ENCODE measurements at regions not wholly inside any gene's neighbourhood (a gene's known extent, or its start where the extent isn't known, plus 50 kb on each side); places are given as distances from the start of the nearest gene placed in this dataset.

DNA sequence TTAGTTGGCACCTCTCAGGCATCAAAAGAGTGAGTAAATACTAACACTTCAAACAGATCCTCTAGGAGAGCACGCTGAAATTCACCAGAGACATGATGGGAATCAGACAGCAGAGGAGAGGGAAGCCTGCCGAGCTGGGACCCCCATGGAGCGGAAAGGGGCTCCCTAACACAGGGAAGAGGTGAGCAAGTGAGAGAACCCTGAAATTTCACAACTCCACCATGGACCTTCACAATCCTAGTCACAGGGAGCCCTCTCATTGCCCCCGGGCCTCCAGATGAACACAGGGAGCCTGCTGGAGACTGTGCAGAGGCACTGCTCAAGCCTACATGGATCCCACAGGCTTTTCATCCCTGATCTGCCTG is 59.2 kb upstream of the ANTXRL start:
- no peak for DNase-seq (ENCODE audit: low read depth in 3 of 3, low spot score in 1 of 3)

DNA sequence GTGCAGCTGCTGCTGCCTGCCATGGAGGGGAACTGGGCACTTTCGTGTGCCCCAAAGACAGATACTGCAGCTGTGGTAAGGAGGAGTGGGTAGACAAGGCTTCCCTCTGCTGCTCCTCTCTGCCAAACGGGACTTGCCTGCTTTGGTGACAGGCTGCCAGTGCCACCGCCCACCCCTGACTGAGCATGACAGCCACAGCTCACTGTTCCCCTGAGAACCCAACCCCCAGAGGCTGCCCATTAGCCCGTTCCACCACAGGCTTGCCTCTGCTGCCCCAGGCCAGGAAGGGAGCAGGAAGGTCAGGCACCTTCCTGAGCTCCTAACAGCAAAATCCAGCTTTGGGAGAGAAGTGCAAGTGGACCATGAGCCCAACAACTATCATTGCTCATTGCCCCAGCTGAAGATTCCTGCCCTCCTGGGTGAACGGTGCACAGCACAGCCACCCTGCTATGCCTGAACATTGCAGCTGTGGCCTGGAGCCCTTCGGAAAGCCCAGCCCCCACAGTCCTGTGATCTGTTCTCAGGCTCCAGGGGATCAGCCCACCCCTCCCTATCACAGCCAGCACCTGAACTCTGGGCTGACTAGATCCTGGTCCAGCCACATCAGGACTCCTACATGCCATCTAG is 58.7 kb upstream of the ANTXRL start:
- no peak for DNase-seq (ENCODE audit: low read depth in 3 of 3, low spot score in 1 of 3)

DNA sequence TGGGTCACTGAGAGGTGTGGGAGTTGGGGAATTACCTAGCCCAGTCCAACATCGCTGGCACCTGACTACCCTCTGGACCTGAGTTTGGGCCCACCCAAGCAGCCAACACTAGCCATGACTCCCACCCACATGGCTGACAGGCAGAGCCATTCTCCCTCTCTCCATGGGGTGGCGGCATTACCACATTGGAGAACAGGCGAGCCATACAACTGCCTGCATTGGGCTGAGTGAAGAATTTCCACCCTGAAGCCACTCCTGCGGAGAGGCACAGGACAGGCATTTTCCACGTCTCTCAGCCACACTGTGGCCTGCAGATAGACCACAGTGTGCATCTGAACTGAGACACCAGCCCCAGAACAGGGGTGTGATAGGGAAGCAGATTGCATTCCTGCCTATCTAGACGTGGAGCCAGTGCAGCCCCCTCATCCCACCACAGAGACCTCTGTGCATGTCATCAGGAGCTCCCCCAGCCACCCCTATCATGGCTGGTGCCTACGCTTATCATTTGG is 58.2 kb upstream of the ANTXRL start:
- DNase-seq (ENCODE audit: low read depth in 3 of 3, low spot score in 1 of 3), result peak in 2 of 3 donors; percentile 17 to 41

DNA sequence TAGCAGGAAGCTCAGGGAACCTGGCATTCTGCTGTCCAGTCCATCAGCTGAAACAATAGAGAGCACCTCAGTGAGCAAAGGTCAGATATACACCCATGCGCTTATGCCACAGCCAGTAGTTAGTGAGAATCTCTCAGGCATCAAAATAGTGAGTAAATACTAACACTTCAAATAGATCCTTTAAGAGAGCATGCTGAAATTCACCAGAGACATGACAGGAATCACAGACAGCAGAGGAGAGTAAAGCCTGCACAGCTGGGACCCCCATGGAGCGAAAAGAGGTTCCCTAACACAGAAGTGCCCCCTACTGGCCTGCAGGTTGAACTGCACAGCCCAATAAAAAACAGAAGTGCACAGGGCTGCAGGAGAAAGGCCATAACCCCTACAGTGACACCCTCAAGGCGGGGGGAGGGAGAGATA is 57.6 kb upstream of the ANTXRL start:
- no peak for DNase-seq (ENCODE audit: low read depth in 3 of 3, low spot score in 1 of 3)

DNA sequence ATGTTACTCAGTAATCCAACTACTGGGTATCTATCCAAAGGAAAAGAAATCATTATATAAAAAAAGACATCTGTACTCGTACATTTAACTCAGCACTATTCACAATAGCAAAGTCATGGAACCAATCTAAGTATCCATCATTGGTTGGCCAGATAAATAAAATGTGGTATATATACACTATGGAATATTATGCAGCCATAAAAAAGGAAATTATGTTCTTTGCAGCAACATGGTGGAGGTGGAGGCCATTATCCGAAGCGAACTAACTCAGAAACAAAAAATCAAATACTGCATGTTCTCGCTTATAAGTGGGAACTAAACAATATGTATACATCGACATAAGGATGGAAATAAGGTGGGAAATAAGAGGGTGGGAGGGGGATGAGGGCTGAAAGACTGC is 56.2 kb upstream of the ANTXRL start:
- no peak for DNase-seq (ENCODE audit: low read depth in 3 of 3, low spot score in 1 of 3)

DNA sequence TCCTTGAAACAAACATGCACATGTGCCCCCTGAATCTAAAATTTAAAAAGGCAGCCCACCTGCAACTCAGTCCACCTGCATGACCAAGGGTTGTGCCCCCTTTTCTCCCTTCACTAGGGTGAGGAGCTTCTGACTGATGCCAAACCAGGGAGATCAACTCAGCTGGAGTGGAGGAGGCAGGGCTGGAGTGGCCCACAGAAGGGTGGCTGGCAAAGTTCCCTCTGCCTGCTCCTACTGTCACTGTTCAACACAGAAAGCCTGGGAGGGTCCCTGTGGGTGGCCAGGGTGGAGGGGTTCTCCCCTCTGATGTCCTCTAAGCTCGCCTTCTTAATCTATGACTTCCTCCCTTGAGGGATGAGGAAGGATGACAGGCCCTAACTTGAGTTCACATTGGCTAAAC is 55.7 kb upstream of the ANTXRL start:
- DNase-seq (ENCODE audit: low read depth in 3 of 3, low spot score in 1 of 3), result no peak

DNA sequence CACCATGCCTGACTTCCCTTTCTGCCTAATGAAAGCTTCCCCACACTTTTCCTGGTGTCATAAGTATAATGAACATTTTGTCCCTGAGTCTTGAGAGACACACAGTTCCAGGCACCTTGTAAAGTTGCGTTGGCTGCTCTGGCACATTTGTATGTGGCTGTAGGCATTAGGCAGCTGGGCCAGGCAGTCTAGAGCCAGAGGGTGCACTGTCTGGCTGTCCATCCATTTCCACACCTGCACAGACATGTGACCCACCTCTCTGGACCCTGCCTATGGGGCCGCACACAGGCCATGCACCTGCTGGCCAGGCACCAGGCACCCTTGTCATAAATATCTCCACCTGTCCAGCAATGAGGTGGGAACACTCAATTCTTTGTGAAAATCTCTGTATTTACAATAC is 54.7 kb upstream of the ANTXRL start:
- no peak for DNase-seq (ENCODE audit: low read depth in 3 of 3, low spot score in 1 of 3)

DNA sequence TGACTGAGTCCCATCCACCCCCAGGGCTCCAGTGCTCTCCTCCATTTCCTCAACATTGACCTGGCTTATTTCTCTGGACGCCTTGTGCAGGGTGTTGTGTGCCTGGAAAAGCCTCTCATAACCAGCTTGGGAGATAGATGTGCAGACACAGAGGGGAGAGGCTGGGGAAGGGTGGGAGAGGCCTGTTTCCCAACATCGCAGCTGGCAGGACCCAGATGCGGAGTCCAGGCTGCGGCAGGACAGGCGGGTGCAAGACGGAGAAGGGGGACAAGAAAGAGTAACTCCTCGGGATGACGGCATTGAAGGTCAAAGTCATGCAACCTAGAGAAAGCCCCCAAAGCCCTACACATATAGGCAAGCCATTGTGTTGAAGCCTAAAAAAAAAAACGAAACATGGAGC is 54.1 kb upstream of the ANTXRL start:
- no peak for DNase-seq (ENCODE audit: low read depth in 3 of 3, low spot score in 1 of 3)

DNA sequence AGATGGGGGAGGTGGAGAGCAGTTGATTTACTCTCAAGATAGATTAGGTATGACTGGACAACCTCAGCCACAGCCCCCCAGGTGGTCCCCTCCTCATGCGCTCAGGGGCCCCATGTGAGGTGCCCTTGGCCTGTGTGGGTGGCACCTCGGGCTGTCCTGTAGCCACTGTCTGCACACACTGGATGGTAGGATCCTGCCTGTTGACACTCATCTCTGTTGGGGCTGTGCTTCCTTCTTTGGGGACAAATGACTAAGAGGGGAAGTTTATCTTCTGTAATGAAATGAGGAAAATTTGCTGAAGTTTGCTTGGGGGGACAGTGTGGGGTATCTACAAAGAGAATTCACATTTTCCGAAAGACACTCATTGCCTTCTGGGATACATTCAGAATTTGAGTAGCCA is 53.6 kb upstream of the ANTXRL start:
- DNase-seq (ENCODE audit: low read depth in 3 of 3, low spot score in 1 of 3), result no peak

DNA sequence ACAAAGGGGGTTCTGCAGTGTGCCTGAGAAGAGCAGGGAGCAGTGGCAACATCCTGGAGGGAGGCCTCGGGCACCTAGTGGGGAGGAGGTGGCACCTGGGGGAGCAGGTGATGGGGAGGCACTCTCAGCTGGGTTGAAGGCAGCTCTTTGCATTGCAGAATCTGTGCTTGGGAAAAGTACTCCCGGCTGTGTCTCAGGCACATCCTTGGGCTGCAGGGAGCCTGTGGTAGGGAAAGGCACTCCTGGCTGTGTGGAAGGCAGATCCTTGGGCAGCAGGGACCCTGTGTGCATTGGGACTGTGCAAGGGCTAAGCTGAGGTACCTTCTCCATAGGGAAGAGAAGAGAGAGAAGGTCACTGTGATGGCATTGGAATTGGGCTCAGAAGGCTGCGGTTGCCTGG is 52.8 kb upstream of the ANTXRL start:
- DNase-seq (ENCODE audit: low read depth in 3 of 3, low spot score in 1 of 3), result no peak

DNA sequence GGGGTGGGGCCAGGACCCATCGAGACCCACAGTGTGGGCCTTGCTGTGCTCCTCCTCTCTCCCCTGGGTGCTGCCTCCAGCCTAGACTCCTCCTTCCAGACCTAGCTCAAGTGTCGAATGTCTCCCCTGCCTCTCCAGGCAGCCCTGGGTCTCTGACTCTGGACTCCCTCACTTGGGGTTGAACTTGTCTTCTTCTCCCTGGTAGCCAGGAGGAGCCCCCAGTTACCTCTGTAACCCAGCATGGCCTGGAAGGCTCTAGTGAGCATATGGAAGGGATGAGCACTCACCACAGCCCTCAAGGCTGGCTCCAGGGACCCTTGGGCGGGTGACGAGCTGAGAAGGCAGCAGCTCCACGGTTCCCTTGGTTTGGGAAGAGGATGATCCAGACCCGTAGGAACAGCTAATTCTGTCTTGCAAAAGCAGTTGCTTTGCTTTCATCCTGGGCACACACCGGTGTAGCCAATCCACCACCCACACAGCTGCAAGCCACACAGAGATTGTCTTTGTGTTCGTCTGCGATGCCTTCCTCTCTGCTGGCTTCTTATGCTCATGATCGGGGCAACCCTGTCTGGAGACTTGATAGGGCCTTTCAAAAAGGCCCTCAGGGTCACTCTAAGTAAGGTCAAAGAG is 52.3 kb upstream of the ANTXRL start:
- no peak for DNase-seq (ENCODE audit: low read depth in 3 of 3, low spot score in 1 of 3)

DNA sequence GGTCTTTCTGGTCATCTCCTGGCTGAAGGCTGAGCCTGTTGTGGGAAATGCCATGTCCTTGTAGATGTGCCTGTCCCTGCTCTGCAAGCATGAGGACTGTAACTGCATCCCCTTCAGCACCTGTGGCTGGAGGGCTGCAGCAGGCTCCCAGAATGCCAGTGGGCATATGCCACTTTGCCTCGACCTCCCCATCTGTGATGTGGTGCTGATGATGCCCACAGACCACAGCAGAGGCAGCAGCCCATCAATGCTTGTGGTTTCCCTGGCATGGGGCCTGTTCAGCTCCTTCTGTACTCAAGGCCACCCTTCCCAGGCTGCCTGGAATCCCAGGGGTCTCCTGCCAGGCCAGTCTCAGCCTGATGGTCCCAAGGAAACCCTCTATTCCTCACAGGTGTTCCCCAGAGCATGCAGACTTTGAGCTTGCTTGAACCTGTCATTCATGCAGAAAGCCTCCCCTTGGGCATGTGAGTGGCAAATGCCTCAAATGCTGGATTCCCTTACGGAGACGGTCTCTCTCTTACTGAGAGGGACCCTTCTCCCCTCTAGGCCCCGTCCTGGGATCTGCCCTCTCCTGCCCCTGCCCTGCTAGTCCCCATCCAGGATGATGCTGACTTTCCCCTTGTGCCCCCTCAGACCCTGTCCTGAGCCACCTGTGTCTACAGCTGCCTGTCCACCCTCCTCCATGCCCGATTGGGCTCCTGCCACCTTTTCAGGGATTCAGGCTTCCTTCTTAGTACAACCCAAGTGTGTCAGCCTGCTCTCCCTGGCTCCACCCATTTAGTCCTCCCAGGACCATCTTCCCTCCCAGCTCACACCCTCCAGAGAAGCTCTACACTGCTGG is 50.9 kb upstream of the ANTXRL start:
- DNase-seq (ENCODE audit: low read depth in 3 of 3, low spot score in 1 of 3), result no peak

DNA sequence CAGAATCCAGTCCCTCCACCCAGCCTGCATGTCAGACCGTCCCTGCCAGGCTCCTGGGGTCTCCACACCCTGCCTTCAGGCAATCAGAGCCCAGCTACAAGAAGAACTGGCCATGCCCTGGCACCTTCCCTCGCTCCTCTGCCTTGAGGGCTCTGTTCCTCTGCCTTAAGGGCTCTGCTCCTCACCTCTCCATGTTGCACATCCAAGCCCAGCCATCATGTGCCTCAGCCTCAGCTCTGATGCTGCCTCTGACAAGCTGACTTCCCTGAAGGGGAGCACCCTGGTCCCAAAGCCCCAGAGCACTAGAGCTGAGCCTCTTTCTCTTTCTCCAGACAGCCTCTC is 50.3 kb upstream of the ANTXRL start:
- DNase-seq (ENCODE audit: low read depth in 3 of 3, low spot score in 1 of 3), result no peak

DNA sequence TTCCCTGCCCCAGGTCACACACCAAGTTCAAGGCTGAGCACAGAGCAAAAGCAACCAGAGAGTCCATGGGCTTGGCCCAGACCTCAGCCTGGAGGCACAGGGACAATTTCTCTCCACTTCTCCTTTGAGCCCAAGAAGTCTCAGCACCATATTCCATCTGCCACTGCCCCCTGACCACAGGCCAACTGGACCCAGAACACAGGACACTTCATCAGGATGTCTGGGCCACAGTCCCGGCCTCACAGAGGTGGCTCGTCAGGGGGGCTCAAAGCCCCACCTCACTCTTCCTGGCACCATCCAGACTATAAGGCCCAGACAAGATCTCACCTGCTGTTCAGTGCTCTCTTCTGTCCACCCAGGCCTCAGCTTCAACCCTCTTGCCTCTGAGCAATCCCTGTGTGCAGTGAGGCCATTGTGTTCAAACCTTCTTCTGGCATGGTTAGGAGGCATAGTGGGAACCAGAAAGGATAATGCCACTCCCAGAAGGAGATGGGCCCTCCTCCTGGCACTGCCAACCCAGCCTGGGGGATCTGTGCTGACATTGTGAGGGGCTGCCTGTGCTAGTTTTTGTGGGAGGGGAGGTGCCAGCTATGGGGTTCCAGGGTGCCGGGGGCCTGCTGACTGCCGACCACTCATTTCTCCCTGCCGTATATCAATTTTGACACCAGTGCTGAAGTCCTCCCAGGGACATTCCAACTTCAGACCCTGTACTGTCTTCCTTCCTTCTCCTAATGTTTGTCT is 49.7 kb upstream of the ANTXRL start:
- DNase-seq (ENCODE audit: low read depth in 3 of 3, low spot score in 1 of 3), result no peak

Measured in stimulated activated CD4-positive, alpha-beta T cell treated with anti-CD3 and anti-CD28 coated beads, TNF-alpha, amount 100 ng/mL, for 1 hour (primary cell).